ENCODE measurements at regions not wholly inside any gene's neighbourhood (a gene's known extent, or its start where the extent isn't known, plus 50 kb on each side); places are given as distances from the start of the nearest gene placed in this dataset.

GRCh38 chr2:64338910-64339500 is 115.0 kb upstream of the LGALSL start:
- DNase-seq = no peak

GRCh38 chr2:64341461-64341860 is 112.5 kb upstream of the LGALSL start:
- DNase-seq = no peak

GRCh38 chr2:64342195-64343099 is 111.5 kb upstream of the LGALSL start:
- DNase-seq = no peak

- no peak for DNase-seq
Observed at GRCh38 chr2:64344999-64345576, 108.9 kb upstream of the LGALSL start.

DNA sequence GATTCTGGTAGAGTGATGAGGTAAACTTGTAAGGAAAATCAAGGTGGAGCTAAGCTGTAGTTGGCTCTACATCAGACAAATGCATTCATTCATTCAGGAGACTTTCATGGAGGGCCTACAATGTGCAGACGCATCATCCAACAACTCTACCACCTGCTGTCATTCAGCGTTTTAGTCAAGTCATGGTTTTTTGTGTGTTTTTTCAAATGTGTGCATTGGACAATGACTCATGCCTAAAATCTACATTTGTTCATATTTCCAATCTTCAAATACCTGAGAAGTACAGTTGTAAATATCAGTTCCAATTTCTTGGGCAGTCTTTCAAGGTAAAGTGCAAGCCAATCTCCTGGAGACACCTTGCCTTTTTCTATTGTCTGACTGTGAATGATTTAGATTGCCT is 108.0 kb upstream of the LGALSL start:
- no peak for DNase-seq

DNA sequence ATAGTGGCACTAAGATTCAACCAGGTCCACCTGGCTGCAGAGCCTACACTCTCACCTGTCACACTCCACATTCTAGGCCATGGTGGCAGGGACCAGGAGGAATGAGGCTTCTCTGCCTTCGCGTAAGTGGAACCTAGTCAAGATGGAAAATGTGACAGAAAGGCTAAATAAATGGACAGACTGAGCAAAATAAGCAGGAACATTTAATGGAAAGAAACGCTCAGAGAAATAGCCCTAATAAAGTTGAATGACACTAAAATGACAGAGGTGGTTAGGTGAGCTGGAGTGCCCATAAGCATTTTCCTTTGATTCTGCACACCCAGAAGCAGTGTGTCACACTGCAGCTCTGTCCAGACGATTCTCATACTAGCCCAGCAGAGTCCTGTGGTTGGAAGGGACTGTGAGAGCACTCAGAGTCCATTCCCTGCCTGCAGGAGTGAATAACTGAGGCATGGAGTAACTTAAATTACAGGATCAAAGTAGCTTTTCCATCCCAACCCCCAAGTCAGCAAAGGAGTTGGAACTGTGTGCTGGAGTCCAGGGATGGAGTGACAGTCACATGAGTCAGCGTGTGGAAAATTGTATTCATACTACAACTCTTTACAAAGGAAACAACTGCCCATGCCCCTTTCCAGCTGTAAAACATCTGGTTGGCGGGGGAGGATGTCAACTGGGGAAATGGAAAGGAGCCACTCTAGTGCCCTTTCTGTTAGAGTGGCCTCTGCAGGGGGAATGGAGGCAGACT is 105.4 kb upstream of the LGALSL start:
- DNase-seq = no peak

DNA sequence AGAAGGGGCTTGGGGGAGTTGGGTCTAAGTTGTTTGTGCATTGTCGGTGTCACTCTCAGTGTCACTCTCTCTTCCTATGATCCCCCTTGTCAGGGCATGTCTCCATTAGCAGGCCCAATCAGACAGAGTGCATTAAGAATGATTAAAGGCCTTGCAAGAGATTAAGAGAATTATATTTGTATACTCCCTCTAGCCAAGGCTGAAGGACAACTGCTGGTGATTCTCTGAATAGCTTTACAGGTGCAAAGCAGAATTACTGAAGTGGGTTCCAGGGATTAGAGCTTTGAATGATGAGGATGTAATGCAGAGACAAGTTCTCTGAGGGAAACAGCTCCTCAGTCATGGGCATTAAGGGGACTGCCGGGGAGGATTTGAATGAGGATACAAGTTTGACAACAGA is 104.8 kb upstream of the LGALSL start:
- DNase-seq = no peak

DNA sequence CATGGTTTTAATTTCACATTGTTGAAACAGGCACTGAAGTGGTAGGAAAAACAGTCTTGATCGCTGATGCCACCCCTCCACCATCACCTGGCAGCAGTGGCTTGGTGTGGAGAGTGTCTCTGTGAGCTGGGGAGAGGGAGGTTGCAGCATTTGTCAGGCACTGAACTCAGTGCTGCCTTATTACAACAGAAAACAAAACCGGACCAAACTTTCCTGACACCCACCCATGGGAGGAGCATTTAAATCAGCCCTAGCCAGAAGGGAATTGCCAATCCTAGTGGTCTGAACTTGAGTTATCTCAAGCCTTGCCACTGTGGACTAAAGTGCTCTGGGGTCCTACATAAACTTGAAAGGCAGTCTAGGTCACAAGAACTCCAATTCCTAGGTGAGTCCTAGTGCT is 103.0 kb upstream of the LGALSL start:
- no peak for DNase-seq

DNA sequence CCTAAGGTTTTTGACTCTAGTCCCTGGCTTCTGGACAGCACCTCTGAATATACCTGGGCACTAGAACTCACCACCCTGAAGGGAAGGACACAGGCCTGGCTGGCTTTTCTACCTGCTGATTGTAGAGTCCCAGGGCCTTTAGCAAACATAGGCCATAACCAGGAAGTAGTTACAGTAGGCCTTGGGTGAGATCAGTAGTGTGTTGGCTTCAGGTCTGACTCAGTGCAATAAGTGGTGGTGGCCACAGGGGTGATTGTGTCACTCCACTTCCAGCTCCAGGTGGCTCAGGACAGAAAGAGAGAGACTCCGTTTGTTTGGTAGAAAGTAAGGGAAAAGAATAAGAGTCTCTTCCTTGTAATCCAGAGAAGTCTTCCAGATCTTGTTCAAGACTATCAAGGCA is 101.7 kb upstream of the LGALSL start:
- DNase-seq = no peak

- DNase-seq = no peak
Observed at GRCh38 chr2:64354857-64355680, 98.9 kb upstream of the LGALSL start.

DNA sequence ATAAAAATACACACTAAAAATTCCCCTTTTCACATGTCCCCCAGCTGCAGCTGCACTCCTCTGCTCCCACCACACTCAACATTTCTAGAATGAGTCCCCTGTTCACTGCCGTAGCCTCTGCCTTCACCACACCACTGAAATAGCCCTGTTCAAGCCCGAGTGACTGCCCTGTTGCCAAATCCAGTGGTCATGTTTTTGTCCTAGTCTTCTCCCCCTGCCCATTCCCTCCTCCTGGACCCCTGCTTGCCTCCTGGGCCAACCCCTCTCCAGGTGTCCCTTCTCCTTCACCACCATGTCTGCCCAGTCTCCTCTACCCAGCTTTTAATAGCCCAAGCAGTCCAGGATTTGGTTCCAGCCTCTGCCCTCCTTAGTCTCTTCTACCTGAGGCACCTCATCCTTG is 97.1 kb upstream of the LGALSL start:
- DNase-seq = no peak

- no peak for DNase-seq
Observed at GRCh38 chr2:64359171-64359891, 94.6 kb upstream of the LGALSL start.

DNA sequence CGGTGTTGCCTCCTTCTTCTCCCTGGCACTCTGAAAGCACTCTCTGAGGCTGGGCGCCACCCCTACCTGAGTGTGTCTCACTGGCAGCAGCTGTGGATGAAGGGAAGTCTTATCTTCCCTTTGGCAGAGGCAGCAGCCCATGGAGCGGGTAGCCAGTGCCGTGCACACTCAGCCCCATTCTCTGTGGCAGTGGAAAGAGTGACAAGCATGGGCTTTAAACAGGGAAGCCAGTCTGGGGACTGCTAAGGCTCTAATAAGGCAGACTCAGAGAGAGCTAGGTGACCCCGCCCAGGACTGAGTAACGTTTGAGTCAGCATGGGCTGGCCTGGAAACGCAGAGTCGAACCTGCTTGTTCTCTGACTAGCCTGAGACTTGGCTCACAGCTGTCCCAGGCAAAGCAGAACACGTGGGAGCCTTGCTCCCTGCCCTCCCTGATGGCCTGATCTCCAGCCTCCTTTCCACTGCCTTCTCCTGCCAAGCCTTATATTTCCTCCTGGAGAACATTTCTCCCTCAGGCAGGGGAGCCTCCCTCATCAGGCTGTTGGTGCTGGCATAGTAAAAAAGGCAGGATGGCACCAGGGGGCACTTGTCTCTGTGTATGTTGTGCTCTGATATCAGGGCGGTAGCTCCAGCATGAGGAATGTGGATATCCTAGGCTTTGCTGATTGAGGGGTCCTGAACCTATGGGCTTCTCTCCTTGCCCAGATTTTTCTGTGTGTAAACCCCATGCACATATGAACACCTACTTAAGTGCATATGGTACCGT is 93.9 kb upstream of the LGALSL start:
- DNase-seq = no peak

DNA sequence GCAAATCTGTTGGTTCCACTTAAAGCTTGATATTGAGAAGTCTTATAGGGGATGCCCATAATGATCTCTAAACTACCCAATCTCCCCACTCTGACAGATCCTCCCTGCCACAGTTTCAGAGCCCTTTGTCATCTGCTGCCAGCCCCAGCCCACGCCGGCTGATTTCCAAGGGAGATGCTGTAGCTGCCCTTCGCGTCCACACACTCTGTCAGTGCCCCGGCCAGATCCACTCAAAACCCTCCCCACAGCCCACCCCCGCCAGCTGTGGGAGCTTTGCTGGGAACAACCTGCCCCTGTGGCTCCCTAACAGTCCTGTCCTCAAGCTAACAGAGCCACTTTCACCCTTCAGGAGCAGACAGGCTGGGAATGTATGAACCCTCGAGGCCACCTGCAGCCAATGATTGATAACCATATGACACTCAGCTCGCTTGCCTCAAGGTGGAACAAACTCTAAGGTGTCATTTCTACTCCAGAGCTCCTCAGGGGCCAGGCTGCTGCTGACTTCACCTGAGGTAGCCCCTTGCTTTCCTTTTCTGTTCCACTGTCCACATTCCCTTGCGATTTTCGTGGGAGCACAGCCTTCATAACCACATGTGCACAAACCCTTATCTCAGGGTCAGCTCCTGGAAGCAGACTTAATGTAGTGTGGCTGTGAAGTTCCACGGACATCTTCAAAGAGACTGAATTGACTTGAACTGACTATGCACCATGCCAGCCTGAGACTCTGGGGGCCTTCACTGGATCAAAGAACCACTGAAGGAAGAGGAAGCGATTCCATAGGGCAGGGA is 92.6 kb upstream of the LGALSL start:
- no peak for DNase-seq

DNA sequence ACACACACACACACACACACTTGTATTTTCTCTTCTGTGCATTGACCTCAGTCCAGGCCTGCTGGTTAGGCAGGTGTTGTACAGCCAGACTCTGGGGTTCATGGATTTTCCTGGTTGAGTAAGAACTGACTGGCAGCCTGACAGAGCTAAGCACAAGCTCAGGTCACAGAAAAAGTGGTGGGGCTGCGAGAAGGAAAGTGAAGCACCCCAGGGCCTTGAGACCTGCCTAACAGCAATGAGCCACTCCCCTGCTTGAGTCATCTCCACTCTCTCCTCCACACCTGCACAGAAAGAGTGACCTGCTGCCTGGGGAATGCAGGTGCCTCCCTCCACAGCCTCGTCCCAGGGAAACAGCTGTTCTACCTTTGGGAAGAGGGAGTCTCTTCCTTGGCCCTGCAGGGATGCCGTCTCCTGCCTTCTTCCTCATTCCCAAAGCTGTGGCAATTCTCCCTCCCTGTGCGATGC is 91.4 kb upstream of the LGALSL start:
- DNase-seq = no peak

GRCh38 chr2:64363140-64363539 is 90.8 kb upstream of the LGALSL start:
- no peak for DNase-seq

GRCh38 chr2:64363848-64364247 is 90.1 kb upstream of the LGALSL start:
- DNase-seq = no peak

GRCh38 chr2:64367444-64368232 is 86.3 kb upstream of the LGALSL start:
- DNase-seq = no peak

GRCh38 chr2:64369706-64370105 is 84.3 kb upstream of the LGALSL start:
- no peak for DNase-seq

Data from skin of body (tissue), 1 donor.